OCI-LY7 (cell line): ENCODE measurements at regions not wholly inside any gene's neighbourhood (a gene's known extent, or its start where the extent isn't known, plus 50 kb on each side); places are given as distances from the start of the nearest gene placed in this dataset.

Experiments used
- BruUV-seq: library from RNA; stranded (reverse); fragments of 400-500 nt; replicated peaks from 2 replicates; lab custom pipeline; 2021; lab: Mats Ljungman, UMichigan
- CTCF ChIA-PET: fragments of 300-600 bp; sonication (Branson Sonifier 250); formaldehyde crosslinking; loops from one replicate; lab custom pipeline; 2022; ENCODE audit warnings: antibody characterized with exemption; ENCODE audit not compliant: unreplicated experiment; lab: Charles Lee
- POLR2A ChIA-PET: fragments of 300-600 bp; sonication (Branson Sonifier 250); formaldehyde crosslinking; loops from one replicate; lab custom pipeline; 2022; ENCODE audit warnings: antibody characterized with exemption; lab: Charles Lee
- DNase-seq: peaks from one replicate; pipeline ENCODE4 v3.0.0-alpha.2; 2015; ENCODE audit warnings: low spot score
- H2AFZ ChIP-seq: fragments of 200-600 bp; sonication (generic), shearing (Covaris generic); 2 replicates; pipeline ENCODE4 v1.6.1; 2014; ENCODE audit warnings: mild to moderate bottlenecking, antibody characterized with exemption, low read length, moderate library complexity
- H3K27ac ChIP-seq: fragments of 200-600 bp; sonication (generic); 2 replicates; pipeline ENCODE4 v1.5.1; 2014; ENCODE audit warnings: mixed run types, low read depth, mild to moderate bottlenecking, moderate library complexity, low read length, inconsistent platforms; ENCODE audit not compliant: poor library complexity, severe bottlenecking
- H3K36me3 ChIP-seq: fragments of 200-600 bp; sonication (generic); 2 replicates; pipeline ENCODE4 v1.6.1; 2014; ENCODE audit warnings: mild to moderate bottlenecking, antibody characterized with exemption, low read length, moderate library complexity, mixed read lengths; ENCODE audit not compliant: insufficient read depth
- H3K4me1 ChIP-seq: fragments of 200-600 bp; sonication (generic); 2 replicates; pipeline ENCODE4 v1.5.1; 2014; ENCODE audit warnings: mild to moderate bottlenecking, low read length; ENCODE audit not compliant: insufficient read depth, poor library complexity, severe bottlenecking
- H3K4me2 ChIP-seq: fragments of 200-600 bp; sonication (generic); 2 replicates; pipeline ENCODE4 v1.6.1; 2014; ENCODE audit warnings: mild to moderate bottlenecking, low read length
- H3K4me3 ChIP-seq: fragments of 200-600 bp; sonication (generic); 2 replicates; pipeline ENCODE4 v1.5.1; 2014; ENCODE audit warnings: mild to moderate bottlenecking, low read depth, low read length; ENCODE audit not compliant: poor library complexity, severe bottlenecking
- H3K79me2 ChIP-seq: fragments of 200-600 bp; sonication (generic); 2 replicates; pipeline ENCODE4 v1.6.1; 2016; ENCODE audit warnings: low read depth, mild to moderate bottlenecking, low read length, moderate library complexity, mixed read lengths; ENCODE audit not compliant: insufficient read depth
- H3K9me2 ChIP-seq: fragments of 200-600 bp; sonication (generic); 2 replicates; pipeline ENCODE4 v1.6.1; 2016; ENCODE audit warnings: mild to moderate bottlenecking, low read length, mixed read lengths; ENCODE audit not compliant: insufficient read depth
- H3K9me3 ChIP-seq: fragments of 200-600 bp; sonication (generic); 2 replicates; pipeline ENCODE4 v1.6.1; 2014; ENCODE audit warnings: mild to moderate bottlenecking, mixed run types, low read length, mixed read lengths
- H4K20me1 ChIP-seq: fragments of 200-600 bp; sonication (generic); 2 replicates; pipeline ENCODE4 v1.6.1; 2014; ENCODE audit warnings: mild to moderate bottlenecking, antibody characterized with exemption, low read length, moderate library complexity, mixed read lengths; ENCODE audit not compliant: insufficient read depth
- EZH2phosphoT487 ChIP-seq: fragments of 200-600 bp; sonication (generic); IDR thresholded peaks from 2 replicates; pipeline ENCODE4 v1.6.1; 2018; ENCODE audit warnings: low read depth, borderline replicate concordance, mild to moderate bottlenecking, mixed run types, antibody characterized with exemption, low read length, moderate library complexity, mixed read lengths
- intact Hi-C: fragments of 100-400 bp; cut with micrococcal nuclease; formaldehyde crosslinking; loops from one replicate; pipeline ENCODE4 v1.10.0; 2022; ENCODE audit not compliant: unreplicated experiment
- TF ChIP-seq, protein P1 (sequence below): fragments of 200-600 bp; sonication (generic); conservative IDR thresholded peaks from 2 replicates; pipeline ENCODE4 v1.5.1; 2014; ENCODE audit warnings: mild to moderate bottlenecking, antibody characterized with exemption, low read length, moderate library complexity, mixed read lengths

DNA sequence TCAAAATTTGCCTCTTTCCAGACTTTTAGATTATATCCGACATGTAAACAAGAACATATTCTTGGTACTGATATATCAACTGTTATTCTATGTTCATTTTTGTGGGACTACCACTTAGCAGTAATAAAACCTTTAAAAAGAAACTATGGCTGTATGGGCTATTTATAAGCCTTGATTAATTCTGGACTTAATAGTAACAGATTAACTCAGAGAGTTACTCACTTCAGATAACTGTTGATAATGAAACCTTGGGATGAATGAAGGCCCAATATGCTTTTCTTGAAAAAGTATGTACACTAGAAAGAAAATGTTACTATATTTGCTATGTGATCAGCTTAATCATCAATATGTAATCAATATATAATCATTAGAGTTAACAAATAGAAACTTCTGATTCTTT, 595.9 kb upstream of the BOD1L1 start:
- H3K36me3 ChIP-seq, result no peaks in the 10 kb centered on the region
- no peak overlapping the region for H2AFZ ChIP-seq
- no peaks in the 10 kb centered on the region for H4K20me1 ChIP-seq
- ChIA-PET CTCF (no interaction called here), POLR2A (no interaction called here)
- no peak for DNase-seq
- H3K79me2 ChIP-seq, result no peaks in the 10 kb centered on the region
- H3K9me2 ChIP-seq, result no peaks in the 10 kb centered on the region
- H3K27ac ChIP-seq, result no peak overlapping the region
- BruUV-seq, result no TSS peak
- H3K9me3 ChIP-seq, result no peaks in the 10 kb centered on the region
- no peaks in the 10 kb centered on the region for H3K4me1 ChIP-seq
- H3K4me2 ChIP-seq, result no peak overlapping the region
- no peak for TF ChIP-seq EZH2phosphoT487
- TF ChIP-seq, protein P1, sequence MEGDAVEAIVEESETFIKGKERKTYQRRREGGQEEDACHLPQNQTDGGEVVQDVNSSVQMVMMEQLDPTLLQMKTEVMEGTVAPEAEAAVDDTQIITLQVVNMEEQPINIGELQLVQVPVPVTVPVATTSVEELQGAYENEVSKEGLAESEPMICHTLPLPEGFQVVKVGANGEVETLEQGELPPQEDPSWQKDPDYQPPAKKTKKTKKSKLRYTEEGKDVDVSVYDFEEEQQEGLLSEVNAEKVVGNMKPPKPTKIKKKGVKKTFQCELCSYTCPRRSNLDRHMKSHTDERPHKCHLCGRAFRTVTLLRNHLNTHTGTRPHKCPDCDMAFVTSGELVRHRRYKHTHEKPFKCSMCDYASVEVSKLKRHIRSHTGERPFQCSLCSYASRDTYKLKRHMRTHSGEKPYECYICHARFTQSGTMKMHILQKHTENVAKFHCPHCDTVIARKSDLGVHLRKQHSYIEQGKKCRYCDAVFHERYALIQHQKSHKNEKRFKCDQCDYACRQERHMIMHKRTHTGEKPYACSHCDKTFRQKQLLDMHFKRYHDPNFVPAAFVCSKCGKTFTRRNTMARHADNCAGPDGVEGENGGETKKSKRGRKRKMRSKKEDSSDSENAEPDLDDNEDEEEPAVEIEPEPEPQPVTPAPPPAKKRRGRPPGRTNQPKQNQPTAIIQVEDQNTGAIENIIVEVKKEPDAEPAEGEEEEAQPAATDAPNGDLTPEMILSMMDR, result no peak
- intact Hi-C loops, result no loop called here
- H3K4me3 ChIP-seq, result no peak overlapping the region

DNA sequence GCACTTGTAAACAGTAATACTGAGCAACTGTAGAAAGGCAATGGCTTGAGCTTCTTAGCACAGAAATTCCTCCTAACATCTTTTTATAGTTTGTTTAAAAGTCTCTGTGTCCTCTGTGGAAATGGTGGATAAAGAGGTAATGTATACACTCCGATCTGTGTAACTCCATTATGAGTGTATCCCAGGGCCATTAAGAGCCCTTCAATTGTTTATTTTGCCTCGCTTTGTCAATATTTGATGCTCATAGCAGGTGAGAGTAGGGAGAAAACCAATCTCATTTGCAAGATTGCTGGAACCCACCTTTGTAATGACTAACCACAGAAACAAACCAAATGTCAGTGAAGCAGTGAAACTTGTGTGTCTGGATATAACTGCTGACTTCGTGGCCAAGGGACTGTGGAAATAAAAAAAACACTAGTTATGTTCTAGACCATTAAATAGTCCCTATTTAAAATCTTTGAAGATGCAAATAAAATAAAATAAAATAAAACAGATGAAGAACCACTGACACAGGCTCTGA, 598.2 kb upstream of the BOD1L1 start:
- H3K9me3 ChIP-seq, result no peaks in the 10 kb centered on the region
- intact Hi-C loops, result no loop called here

DNA sequence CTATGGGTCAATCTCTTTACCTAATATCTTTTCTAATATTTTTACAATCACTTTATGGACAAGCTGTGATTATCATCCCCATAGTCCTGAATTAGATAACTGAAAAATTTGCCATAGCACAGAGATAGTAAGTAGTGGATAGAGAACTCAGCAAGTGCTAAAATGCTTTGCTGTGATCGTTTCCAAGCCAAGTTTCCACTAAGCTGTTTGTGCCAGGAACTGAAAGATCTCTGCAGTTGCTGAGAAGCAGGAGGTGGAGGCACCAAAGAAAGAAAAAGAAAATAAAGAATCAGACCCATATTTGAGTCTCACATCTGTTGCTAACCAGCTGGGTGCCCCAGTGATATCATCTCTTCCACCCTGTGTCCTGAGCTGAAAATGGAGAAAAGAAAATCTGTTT, 605.6 kb upstream of the BOD1L1 start:
- ChIA-PET POLR2A (no interaction called here), CTCF (no interaction called here)
- no peaks in the 10 kb centered on the region for H3K79me2 ChIP-seq

More for the DNA sequence above, 598.2 kb upstream of the BOD1L1 start:
- Histone ChIP-seq H3K4me2 (no peak overlapping the region), H4K20me1 (no peaks in the 10 kb centered on the region), H3K9me2 (no peaks in the 10 kb centered on the region), H3K27ac (no peak overlapping the region), H3K36me3 (no peaks in the 10 kb centered on the region), H3K4me1 (no peaks in the 10 kb centered on the region), H2AFZ (no peak overlapping the region), H3K79me2 (no peaks in the 10 kb centered on the region), H3K4me3 (no peak overlapping the region)
- CTCF ChIA-PET, result no interaction called here
- no peak for DNase-seq
- BruUV-seq, result no TSS peak
- TF ChIP-seq, protein P1, result no peak
- TF ChIP-seq EZH2phosphoT487, result no peak
- POLR2A ChIA-PET, result no interaction called here

More for the DNA sequence above, 605.6 kb upstream of the BOD1L1 start:
- no peak for DNase-seq
- no TSS peak for BruUV-seq
- Histone ChIP-seq H3K9me2 (no peaks in the 10 kb centered on the region), H3K4me2 (no peak overlapping the region), H2AFZ (no peak overlapping the region), H3K36me3 (no peaks in the 10 kb centered on the region), H4K20me1 (no peaks in the 10 kb centered on the region), H3K4me1 (no peaks in the 10 kb centered on the region), H3K27ac (no peak overlapping the region), H3K4me3 (no peak overlapping the region), H3K9me3 (no peaks in the 10 kb centered on the region)
- TF ChIP-seq, protein P1, result no peak
- no peak for TF ChIP-seq EZH2phosphoT487
- intact Hi-C loops, result no loop called here
